HG03064 (cell line): ENCODE measurements at regions not wholly inside any gene's neighbourhood (a gene's known extent, or its start where the extent isn't known, plus 50 kb on each side); places are given as distances from the start of the nearest gene placed in this dataset.
"Not testable (repeated sequence)": the region's sequence is repeated elsewhere in the genome, so short reads cannot be mapped to it uniquely, and the experiment has no call there.

Source experiments
- ATAC-seq: cut with Tn5 transposase; IDR thresholded peaks from one replicate; pipeline ENCODE4 v1.9.1; 2021; ENCODE audit warnings: low read depth; ENCODE audit not compliant: unreplicated experiment

GRCh38 chr6:113006494-113006893, 659.4 kb downstream of the RFPL4B start:
- no peak for ATAC-seq

- no peak for ATAC-seq
Measured at GRCh38 chr6:113009682-113010081, 662.6 kb downstream of the RFPL4B start.

GRCh38 chr6:113010196-113010989, 663.3 kb downstream of the RFPL4B start:
- no peak for ATAC-seq

- no peak for ATAC-seq
Measured at GRCh38 chr6:113011389-113011788, 664.3 kb downstream of the RFPL4B start.

GRCh38 chr6:113011801-113012200, 664.7 kb downstream of the RFPL4B start:
- ATAC-seq: no peak

GRCh38 chr6:113015249-113015648, 668.1 kb downstream of the RFPL4B start:
- ATAC-seq: no peak

- ATAC-seq: no peak
Measured at GRCh38 chr6:113017353-113017752, 670.2 kb downstream of the RFPL4B start.

- ATAC-seq: no peak
Measured at GRCh38 chr6:113018351-113019151, 671.4 kb downstream of the RFPL4B start.

GRCh38 chr6:113019176-113019575, 672.0 kb downstream of the RFPL4B start:
- no peak for ATAC-seq

GRCh38 chr6:113027780-113028179, 680.6 kb downstream of the RFPL4B start:
- ATAC-seq: no peak

GRCh38 chr6:113029161-113029560, 682.0 kb downstream of the RFPL4B start:
- ATAC-seq: not testable (repeated sequence)

- no peak for ATAC-seq
Measured at GRCh38 chr6:113031591-113032238, 684.6 kb downstream of the RFPL4B start.

GRCh38 chr6:113039005-113039404, 691.9 kb downstream of the RFPL4B start:
- ATAC-seq: no peak

- no peak for ATAC-seq
Measured at GRCh38 chr6:113047148-113047547, 700.0 kb downstream of the RFPL4B start.

- no peak for ATAC-seq
Measured at GRCh38 chr6:113047932-113048331, 700.8 kb downstream of the RFPL4B start.

GRCh38 chr6:113048741-113049140, 701.6 kb downstream of the RFPL4B start:
- ATAC-seq: no peak

GRCh38 chr6:113049190-113049589, 702.1 kb downstream of the RFPL4B start:
- no peak for ATAC-seq

GRCh38 chr6:113050010-113050858, 703.1 kb downstream of the RFPL4B start:
- no peak for ATAC-seq

- no peak for ATAC-seq
Measured at GRCh38 chr6:113050979-113051378, 703.8 kb downstream of the RFPL4B start.

- ATAC-seq: no peak
Measured at GRCh38 chr6:113052506-113052905, 705.4 kb downstream of the RFPL4B start.
